AG09309 (cell line): ENCODE measurements at regions not wholly inside any gene's neighbourhood (a gene's known extent, or its start where the extent isn't known, plus 50 kb on each side); places are given as distances from the start of the nearest gene placed in this dataset.
A peak's percentile ranks its signal among the peaks of the same experiment; 100 is the strongest.

Experiments used
- DNase-seq: peaks from one replicate; pipeline ENCODE4 v3.0.0-alpha.2; 2010; ENCODE audit warnings: low read depth
- H3K4me3 ChIP-seq: 2 replicates; pipeline ENCODE4 v1.5.1; 2011; ENCODE audit warnings: mild to moderate bottlenecking, low read depth, low read length, moderate library complexity; ENCODE audit not compliant: control insufficient read depth
- CTCF ChIP-seq: IDR thresholded peaks from 2 replicates; pipeline ENCODE4 v1.5.1; 2011; ENCODE audit warnings: mild to moderate bottlenecking, low read depth, low read length, inconsistent platforms; ENCODE audit not compliant: insufficient read depth, control insufficient read depth; ENCODE audit errors: missing control alignments

GRCh38 chr7:115682507-115682906 is 348.1 kb downstream of the TFEC start:
- no peak for TF ChIP-seq CTCF
- no peak for DNase-seq
- H3K4me3 ChIP-seq, result no peak overlapping the region

- H3K4me3 ChIP-seq, result no peak overlapping the region
- no peak for TF ChIP-seq CTCF
- no peak for DNase-seq
Measured at GRCh38 chr7:115680921-115681320, 349.6 kb downstream of the TFEC start.

DNA sequence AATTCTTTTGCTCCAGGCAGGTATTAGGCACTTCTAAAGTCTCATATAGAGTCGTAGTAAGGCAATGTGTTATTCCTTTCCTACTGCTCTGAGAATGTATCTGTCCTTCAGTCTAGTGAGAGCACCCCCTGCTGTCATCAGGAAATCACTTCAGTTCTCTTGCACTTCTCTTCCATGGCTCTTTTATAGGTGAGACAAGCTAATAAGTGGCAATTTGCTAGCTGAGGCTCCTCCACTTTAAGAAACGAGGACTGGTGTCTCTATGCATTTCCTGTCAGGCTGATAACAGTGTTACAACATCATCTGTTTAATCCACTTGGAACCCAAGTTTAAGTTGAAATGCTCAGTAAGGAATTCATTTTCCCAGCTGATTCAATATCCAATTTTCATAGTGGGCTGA is 350.6 kb downstream of the TFEC start:
- DNase-seq, result no peak
- no peak overlapping the region for H3K4me3 ChIP-seq
- peak; percentile 50 for TF ChIP-seq CTCF

- DNase-seq, result no peak
- no peak overlapping the region for H3K4me3 ChIP-seq
Measured at GRCh38 chr7:115679423-115679822, 351.1 kb downstream of the TFEC start.

DNA sequence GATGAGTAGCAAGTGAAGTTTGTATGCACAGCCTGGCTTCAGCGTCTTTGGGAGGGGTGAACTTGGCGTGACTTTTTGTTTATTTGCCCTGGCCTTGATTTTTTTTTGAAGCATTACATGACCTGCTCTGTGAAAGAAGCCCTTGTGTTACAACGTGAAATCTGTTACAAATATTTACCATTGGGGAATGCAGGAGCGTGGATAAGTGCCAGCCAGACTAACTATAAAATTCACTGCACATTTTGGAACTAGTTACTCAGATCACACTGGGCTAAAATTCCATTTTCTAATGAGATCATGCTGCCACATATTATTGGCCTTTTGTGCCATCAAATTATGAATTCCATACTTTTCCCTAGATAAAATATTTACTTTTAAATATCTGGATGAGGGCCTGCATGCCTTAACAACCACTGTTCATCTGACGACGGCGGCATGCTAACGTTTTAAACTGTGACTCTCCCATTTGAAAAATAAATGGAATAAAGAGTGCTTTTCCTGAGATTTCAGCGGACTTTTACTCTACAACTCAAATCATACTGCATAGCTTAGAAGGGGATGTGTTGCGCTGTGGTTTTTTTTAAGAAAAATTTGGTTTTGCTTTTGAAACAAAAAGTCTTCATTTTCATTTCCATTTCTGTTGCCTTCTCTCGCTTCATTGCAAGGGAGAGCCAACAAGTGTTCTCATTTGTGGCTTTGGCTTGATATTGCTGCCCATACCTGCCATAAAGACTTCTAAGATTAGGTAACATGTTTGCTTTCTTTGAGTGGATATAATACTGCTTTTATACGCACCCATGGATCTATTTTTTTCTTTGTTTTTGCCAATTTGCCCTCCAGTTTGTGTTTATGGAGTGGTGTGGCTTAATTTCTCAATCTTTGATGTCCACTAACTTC is 352.2 kb downstream of the TFEC start:
- peak; percentile 82 for DNase-seq
- H3K4me3 ChIP-seq, result no peak overlapping the region

More at GRCh38 chr7:115679423-115679822, 351.1 kb downstream of the TFEC start:
- no peak for TF ChIP-seq CTCF

DNA sequence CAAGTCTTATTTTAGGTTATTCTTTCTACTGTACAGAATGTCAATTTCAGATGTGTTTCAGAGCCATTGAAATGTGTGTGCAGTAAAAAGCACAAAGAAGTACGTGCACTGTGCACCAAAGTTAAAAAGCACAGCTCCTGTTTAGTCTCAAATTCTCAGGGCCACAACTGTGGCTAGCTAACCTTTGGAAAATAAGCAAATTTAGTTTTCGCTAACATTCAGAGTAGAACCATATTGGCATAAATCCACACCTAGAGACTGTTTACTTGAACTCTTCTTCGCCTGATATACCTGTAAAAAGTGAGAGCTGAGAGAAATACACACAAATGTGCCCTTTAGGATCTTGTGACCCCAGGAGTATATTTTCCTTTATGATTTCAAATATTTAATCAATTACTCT is 353.9 kb downstream of the TFEC start:
- no peak for TF ChIP-seq CTCF
- no peak for DNase-seq
- H3K4me3 ChIP-seq, result no peak overlapping the region

More for the DNA sequence above, 352.2 kb downstream of the TFEC start:
- no peak for TF ChIP-seq CTCF
